Heart right ventricle (tissue), 16 donors: ENCODE measurements at regions not wholly inside any gene's neighbourhood (a gene's known extent, or its start where the extent isn't known, plus 50 kb on each side); places are given as distances from the start of the nearest gene placed in this dataset.

Experiments
- ATAC-seq, 8 donors: fragments of 200-7000 bp; cut with Tn5 transposase; one replicate each; pipeline ENCODE4 v1.9.1; 2020; ENCODE audit warnings: mild to moderate bottlenecking in 8 of 8, moderate library complexity in 8 of 8, moderate number of reproducible peaks in 1 of 8
- DNase-seq, 2 donors: peaks; one replicate each; pipeline ENCODE4 v3.0.0-alpha.2; 2020
- H3K27ac ChIP-seq, 10 donors: fragments of 200-600 bp; sonication (generic) in 2 of 10; one replicate each; pipeline versions ENCODE4 v1.5.0 to v1.8.0; 2020 to 2022; ENCODE audit warnings: mild to moderate bottlenecking in 3 of 10
- H3K27me3 ChIP-seq, 7 donors: fragments of 200-600 bp; one replicate each; pipeline ENCODE4 v1.8.0; 2021 to 2022; ENCODE audit warnings: mild to moderate bottlenecking in 2 of 7
- H3K36me3 ChIP-seq, 9 donors: fragments of 200-600 bp; sonication (generic) in 1 of 9; one replicate each; pipeline versions ENCODE4 v1.5.0 to v1.8.0; 2020 to 2022; ENCODE audit warnings: mild to moderate bottlenecking in 2 of 9
- H3K4me1 ChIP-seq, 9 donors: fragments of 200-600 bp; sonication (generic) in 1 of 9; one replicate each; pipeline versions ENCODE4 v1.5.0 to v1.8.0; 2020 to 2022; ENCODE audit warnings: mild to moderate bottlenecking in 4 of 9
- H3K4me3 ChIP-seq, 10 donors: fragments of 200-600 bp; sonication (generic) in 2 of 10; one replicate each; pipeline versions ENCODE4 v1.5.0 to v1.8.0; 2020 to 2022; ENCODE audit warnings: mild to moderate bottlenecking in 7 of 10, moderate library complexity in 2 of 10
- H3K9me3 ChIP-seq, 11 donors: fragments of 200-600 bp in 10 of 11; sonication (generic) in 2 of 11; one replicate each; pipeline versions ENCODE4 v1.5.0 to v1.8.0; 2013 to 2022; ENCODE audit warnings: mild to moderate bottlenecking in 2 of 11, control low read depth in 1 of 11, moderate library complexity in 1 of 11
- CTCF ChIP-seq, 9 donors: fragments of 200-600 bp; sonication (generic) in 2 of 9; IDR thresholded peaks; one replicate each; pipeline versions ENCODE4 v1.5.0 to v1.8.0; 2021 to 2022; ENCODE audit warnings: antibody characterized with exemption in 9 of 9, mild to moderate bottlenecking in 5 of 9, moderate library complexity in 1 of 9
- WGBS, 2 donors: extraction: QIAGEN DNeasy Blood & Tissue Kit; methylation state at CpG; one replicate each; pipeline ENCODE4 v1.1.7; 2013; ENCODE audit warnings: inconsistent platforms in 1 of 2; 5-methylcytosine and 5-hydroxymethylcytosine counted together
- intact Hi-C, 10 donors: fragments of 100-400 bp; cut with DNase I; formaldehyde crosslinking; loops; one replicate each; pipeline versions ENCODE4 v1.11.1 to v1.14.2; 2022
- donor health status: Arrhythmogenic right ventricular cardiomyopathy.
- donor health status: ischemic (EF 13 %, LVEDD 7.1; RV severe dilation, severe dysfunction).
- donor health status: healthy with polysubstance abuse.
- donor health status: DM: no; HTN: yes; CAD: no.
- donor health status: DM: no; HTN: no; CAD: no.
- donor health status: ischemic (EF 25% LVEDD 6.9; RV normal size, moderate dysfunction).
- donor health status: ischemic (EF 25% LVEDD 5.7; RV mildly dilated, moderate dysfunction).
- donor health status: healthy.
- donor health status: DM: yes; HTN: yes; CAD: no.
- donor health status: Ischemic cardiomyopathy.
- donor health status: ischemic (EF 35%, LVEDD 5.7; RV mildly dilated, moderate dysfunction).
- donor health status: nonischemic (EF 11% LVEDD 7.7; RV severe dilation, severe dysfunction).
- donor health status: DM: yes; HTN: yes; CAD: no.
- donor health status: PGD.
- donor health status: ischemic (EF 29% LVEDD 5.4; RV normal size, mild dysfunction).
- donor health status: nonischemic (EF 23%, LVEDD 6.1; RV moderate dilation, normal function).

GRCh38 chr3:132892956-132893355 lies 145.2 kb upstream of the TMEM108 start:
- Histone ChIP-seq H3K4me3 (no peak overlapping the region), H3K9me3 (peaks cover 0 to 12% (median 0%) of the 10 kb centered on the region in 11 donors), H3K36me3 (no peaks in the 10 kb centered on the region), H3K27ac (no peak overlapping the region), H3K27me3 (no peaks in the 10 kb centered on the region), H3K4me1 (no peaks in the 10 kb centered on the region)
- WGBS, 2 donors = 87 to 90% methylated on average over 3 of the region's 3 CpGs
- no peak for TF ChIP-seq CTCF (IDR thresholded peaks at IDR 0.05)
- DNase-seq (no peak), ATAC-seq (no peak)
- intact Hi-C loops = no loop called here

DNA sequence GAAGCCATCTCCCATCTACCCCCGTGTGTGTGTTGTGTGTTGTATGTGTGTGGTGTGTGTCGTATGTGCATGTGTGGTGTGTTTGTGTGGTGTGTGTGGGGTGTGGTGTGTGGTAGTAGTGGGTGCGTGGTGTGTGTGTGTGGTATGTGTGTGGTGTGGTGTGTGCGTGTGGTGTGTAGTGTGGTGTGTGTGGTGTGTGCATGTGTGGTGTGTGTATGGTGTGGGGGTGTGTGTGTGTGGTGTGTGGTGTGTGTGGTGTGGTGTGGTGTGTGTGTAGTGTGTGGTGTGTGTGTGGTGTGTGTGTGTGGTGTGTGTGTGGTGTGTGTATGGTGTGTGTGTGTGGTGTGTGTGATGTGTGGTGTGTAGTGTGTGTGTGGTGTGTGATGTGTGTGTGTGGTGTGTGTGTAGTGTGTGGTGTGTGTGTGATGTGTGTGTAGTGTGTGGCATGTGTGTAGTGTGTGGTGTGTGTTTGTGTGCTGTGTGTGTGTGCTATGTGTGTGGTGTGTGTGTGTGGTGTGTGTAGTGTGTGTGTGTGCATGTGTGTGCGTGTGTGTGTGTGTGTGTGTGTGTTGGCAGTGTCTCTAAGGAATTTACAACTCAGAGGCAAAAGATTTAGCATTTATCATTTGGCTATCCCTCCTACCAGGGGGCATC lies 156.3 kb upstream of the TMEM108 start:
- WGBS, 2 donors = 54 to 75% methylated on average over 5 of the region's 5 CpGs
- no peaks in the 10 kb centered on the region for H3K36me3 ChIP-seq
- no peak overlapping the region for H3K4me3 ChIP-seq
- H3K9me3 ChIP-seq = no peaks in the 10 kb centered on the region
- no peak overlapping the region for H3K27ac ChIP-seq
- no peak for TF ChIP-seq CTCF (IDR thresholded peaks at IDR 0.05)
- DNase-seq = no peak
- no peaks in the 10 kb centered on the region for H3K4me1 ChIP-seq
- ATAC-seq = no peak
- intact Hi-C loops = no loop called here
- no peaks in the 10 kb centered on the region for H3K27me3 ChIP-seq

- DNase-seq (no peak), ATAC-seq (no peak)
- Histone ChIP-seq H3K4me3 (no peak overlapping the region), H3K27ac (no peak overlapping the region), H3K9me3 (no peaks in the 10 kb centered on the region), H3K27me3 (no peaks in the 10 kb centered on the region), H3K36me3 (no peaks in the 10 kb centered on the region), H3K4me1 (no peaks in the 10 kb centered on the region)
- 77 to 83% methylated on average over 1 of the region's 1 CpG for WGBS, 2 donors
- intact Hi-C loops = no loop called here
- TF ChIP-seq CTCF (IDR thresholded peaks at IDR 0.05) = no peak
Observed at GRCh38 chr3:132880986-132881385, 157.2 kb upstream of the TMEM108 start.

DNA sequence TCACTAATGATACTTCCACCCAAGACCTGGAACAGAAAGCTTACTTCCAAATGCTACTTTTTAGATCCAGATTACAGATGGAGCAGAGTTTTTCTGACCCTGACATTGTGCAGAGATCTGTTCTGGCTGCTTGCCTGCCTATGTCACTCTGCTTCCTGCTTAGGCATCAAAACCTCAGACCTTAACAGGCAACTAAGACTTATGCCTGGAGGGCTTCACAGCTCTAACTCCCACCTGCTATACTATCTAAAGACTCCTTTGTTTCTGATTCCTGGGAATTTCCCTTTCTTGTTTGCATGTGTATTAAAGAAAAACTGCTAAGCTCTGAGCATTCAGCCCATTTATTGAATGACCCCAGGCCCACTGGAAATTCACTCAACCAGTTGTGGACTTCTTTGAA lies 157.4 kb upstream of the NPHP3 start:
- Histone ChIP-seq H3K27ac (no peak overlapping the region), H3K4me3 (no peak overlapping the region), H3K27me3 (no peaks in the 10 kb centered on the region), H3K36me3 (no peaks in the 10 kb centered on the region), H3K9me3 (no peaks in the 10 kb centered on the region), H3K4me1 (no peaks in the 10 kb centered on the region)
- DNase-seq (no peak), ATAC-seq (no peak)
- TF ChIP-seq CTCF (IDR thresholded peaks at IDR 0.05) = no peak
- intact Hi-C loops = no loop called here
